Liver (tissue), 8 donors: ENCODE measurements at regions not wholly inside any gene's neighbourhood (a gene's known extent, or its start where the extent isn't known, plus 50 kb on each side); places are given as distances from the start of the nearest gene placed in this dataset.

Source experiments
- DNase-seq: peaks from one replicate; pipeline ENCODE4 v3.0.0-alpha.2; 2017; ENCODE audit warnings: low spot score
- H3K27ac ChIP-seq, 2 donors: one replicate each; pipeline ENCODE4 v1.7.0; 2013; ENCODE audit warnings: inconsistent platforms in 2 of 2, low read length in 2 of 2, control low read depth in 1 of 2, low read depth in 1 of 2, mild to moderate bottlenecking in 1 of 2
- H3K27me3 ChIP-seq, 4 donors: one replicate each; pipeline versions ENCODE4 v1.6.1 to v1.7.0; 2013; ENCODE audit warnings: low read length in 3 of 4, inconsistent platforms in 1 of 4, mild to moderate bottlenecking in 1 of 4, moderate library complexity in 1 of 4; ENCODE audit not compliant: control insufficient read depth in 4 of 4, insufficient read depth in 4 of 4
- H3K36me3 ChIP-seq, 4 donors: one replicate each; pipeline versions ENCODE4 v1.6.1 to v1.7.0; 2013; ENCODE audit warnings: low read length in 3 of 4, mild to moderate bottlenecking in 3 of 4, low read depth in 1 of 4, moderate library complexity in 1 of 4; ENCODE audit not compliant: control insufficient read depth in 4 of 4, insufficient read depth in 3 of 4
- H3K4me1 ChIP-seq, 4 donors: one replicate each; pipeline versions ENCODE4 v1.6.1 to v1.7.0; 2013; ENCODE audit warnings: low read length in 3 of 4, mild to moderate bottlenecking in 3 of 4, moderate library complexity in 1 of 4; ENCODE audit not compliant: control insufficient read depth in 4 of 4, insufficient read depth in 4 of 4
- H3K4me3 ChIP-seq, 3 donors: one replicate each; pipeline versions ENCODE4 v1.6.1 to v1.7.0; 2013; ENCODE audit warnings: low read length in 3 of 3, control low read depth in 1 of 3, low read depth in 1 of 3, mild to moderate bottlenecking in 1 of 3
- H3K9ac ChIP-seq, 2 donors: one replicate each; pipeline ENCODE4 v1.7.0; 2013; ENCODE audit warnings: low read length in 2 of 2, mild to moderate bottlenecking in 2 of 2, moderate library complexity in 2 of 2, control low read depth in 1 of 2, low read depth in 1 of 2
- H3K9me3 ChIP-seq, 4 donors: one replicate each; pipeline versions ENCODE4 v1.6.1 to v1.7.0; 2013; ENCODE audit warnings: low read length in 3 of 4; ENCODE audit not compliant: control insufficient read depth in 4 of 4
- ATF3 ChIP-seq: IDR thresholded peaks from 2 replicates; pipeline ENCODE4 v1.6.1; 2016; ENCODE audit warnings: antibody characterized with exemption
- CTCF ChIP-seq: fragments of 150-350 bp; IDR thresholded peaks from 2 replicates; pipeline ENCODE4 v1.5.1; 2017; ENCODE audit warnings: improper control_type of control experiment, low read depth, low read length; ENCODE audit not compliant: missing input control
- EGR1 ChIP-seq, 2 donors: IDR thresholded peaks; 2 replicates each; pipeline ENCODE4 v1.6.1; 2016 to 2018; ENCODE audit warnings: antibody characterized with exemption in 2 of 2, low read depth in 2 of 2
- FOXA1 ChIP-seq: IDR thresholded peaks from 2 replicates; pipeline ENCODE4 v1.6.1; 2016; ENCODE audit warnings: antibody characterized with exemption
- FOXA2 ChIP-seq: IDR thresholded peaks from 2 replicates; pipeline ENCODE4 v1.6.1; 2016; ENCODE audit warnings: antibody characterized with exemption
- GABPA ChIP-seq, 2 donors: IDR thresholded peaks in 1 of 2; conservative IDR thresholded peaks in 1 of 2; 2 replicates each; pipeline ENCODE4 v1.6.1; 2016; ENCODE audit warnings: antibody characterized with exemption in 2 of 2, mild to moderate bottlenecking in 1 of 2, moderate library complexity in 1 of 2
- HNF4A ChIP-seq, 2 donors: conservative IDR thresholded peaks; 2 replicates each; pipeline ENCODE4 v1.6.1; 2016; ENCODE audit warnings: antibody characterized with exemption in 2 of 2, mild to moderate bottlenecking in 2 of 2
- HNF4G ChIP-seq: IDR thresholded peaks from 2 replicates; pipeline ENCODE4 v1.6.1; 2016; ENCODE audit warnings: antibody characterized with exemption
- JUND ChIP-seq, 2 donors: IDR thresholded peaks; 2 replicates each; pipeline ENCODE4 v1.6.1; 2016; ENCODE audit warnings: antibody characterized with exemption in 2 of 2
- MAX ChIP-seq: IDR thresholded peaks from 2 replicates; pipeline ENCODE4 v1.6.1; 2016; ENCODE audit warnings: antibody characterized with exemption
- RAD21 ChIP-seq, 2 donors: IDR thresholded peaks; 2 replicates each; pipeline ENCODE4 v1.6.1; 2016; ENCODE audit warnings: antibody characterized with exemption in 2 of 2, mild to moderate bottlenecking in 2 of 2
- REST ChIP-seq: IDR thresholded peaks from 2 replicates; pipeline ENCODE4 v1.6.1; 2016; ENCODE audit warnings: antibody characterized with exemption, mild to moderate bottlenecking
- RXRA ChIP-seq, 2 donors: IDR thresholded peaks; 2 replicates each; pipeline ENCODE4 v1.6.1; 2017 to 2018; ENCODE audit warnings: antibody characterized with exemption in 2 of 2, mild to moderate bottlenecking in 1 of 2
- SP1 ChIP-seq: IDR thresholded peaks from 2 replicates; pipeline ENCODE4 v1.6.1; 2018; ENCODE audit warnings: antibody characterized with exemption, mild to moderate bottlenecking
- TAF1 ChIP-seq: conservative IDR thresholded peaks from 2 replicates; pipeline ENCODE4 v1.6.1; 2016; ENCODE audit warnings: antibody characterized with exemption, mild to moderate bottlenecking
- YY1 ChIP-seq: IDR thresholded peaks from 2 replicates; pipeline ENCODE4 v1.6.1; 2016; ENCODE audit warnings: antibody characterized with exemption, mild to moderate bottlenecking
- ZBTB33 ChIP-seq: IDR thresholded peaks from 2 replicates; pipeline ENCODE4 v1.6.1; 2016; ENCODE audit warnings: antibody characterized with exemption
- WGBS: extraction: QIAGEN DNeasy Blood & Tissue Kit; methylation state at CpG from one replicate; pipeline ENCODE4 v1.1.7; 2013; 5-methylcytosine and 5-hydroxymethylcytosine counted together
- donor health status: healthy.
- donor health status: healthy.
- donor health status: healthy.
- donor health status: healthy.
- donor health status: healthy.

- no peak overlapping the region for H3K27ac ChIP-seq
- H3K9ac ChIP-seq: no peak overlapping the region
- 90% methylated on average over 6 of the region's 6 CpGs for WGBS
- H3K4me3 ChIP-seq: no peak overlapping the region
- peaks cover 2 to 51% (median 33%) of the 10 kb centered on the region in 4 donors for H3K36me3 ChIP-seq
- H3K4me1 ChIP-seq: no peaks in the 10 kb centered on the region
- H3K27me3 ChIP-seq: no peaks in the 10 kb centered on the region
- DNase-seq: no peak
- H3K9me3 ChIP-seq: no peaks in the 10 kb centered on the region
- TF ChIP-seq MAX (no peak), GABPA (IDR thresholded peaks at IDR 0.05 in 1 of 2, conservative IDR thresholded peaks at IDR 0.05 in 1 of 2) (no peak), HNF4A (conservative IDR thresholded peaks at IDR 0.05) (no peak), REST (no peak), EGR1 (IDR thresholded peaks at IDR 0.05; ENCODE audit: low read depth in 2 of 2) (no peak), TAF1 (no peak), FOXA1 (no peak), FOXA2 (no peak), HNF4G (no peak), ATF3 (no peak), YY1 (no peak), RAD21 (IDR thresholded peaks at IDR 0.05) (no peak), SP1 (no peak), JUND (IDR thresholded peaks at IDR 0.05) (no peak), CTCF (no peak), ZBTB33 (no peak), RXRA (IDR thresholded peaks at IDR 0.05) (no peak)
These were observed 140.3 kb upstream of the KLF14 start for GRCh38 chr7:130874071-130874915.
